ENCODE measurements at regions not wholly inside any gene's neighbourhood (a gene's known extent, or its start where the extent isn't known, plus 50 kb on each side); places are given as distances from the start of the nearest gene placed in this dataset.

DNA sequence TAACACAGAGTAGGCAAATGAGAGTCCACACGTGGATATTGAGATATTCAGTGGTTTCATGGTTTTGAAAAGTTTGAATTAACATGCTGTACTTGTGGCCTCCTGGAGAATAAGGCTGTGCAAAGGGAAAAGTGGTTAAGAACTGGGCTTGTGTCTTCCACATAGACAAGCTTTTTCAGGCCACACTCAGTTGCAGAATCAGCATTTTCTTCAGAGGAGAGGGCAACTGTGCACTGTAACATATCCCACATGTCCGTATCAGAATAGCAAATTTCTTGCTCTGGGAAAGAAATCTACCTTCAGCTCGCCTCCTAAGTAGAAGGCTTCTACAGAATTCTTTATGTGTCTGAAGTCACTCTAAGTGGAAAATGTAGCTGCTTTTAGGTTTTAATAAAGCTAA, 84.9 kb downstream of the ZC3H11B start:
- H3K9me2 ChIP-seq (replicated peaks; ENCODE audit: low read depth, low read length): no peaks in the 10 kb centered on the region
- no peaks in the 10 kb centered on the region for H3F3A ChIP-seq (ENCODE audit: low read depth)
- H3K79me2 ChIP-seq (ENCODE audit: insufficient read depth, low read length): no peaks in the 10 kb centered on the region
- no peak overlapping the region for H3K9ac ChIP-seq (ENCODE audit: low read depth, low read length, poor library complexity, severe bottlenecking)
- H3K36me3 ChIP-seq (ENCODE audit: insufficient read depth, low read length): no peaks in the 10 kb centered on the region
- no peaks in the 10 kb centered on the region for H3K27me3 ChIP-seq (ENCODE audit: insufficient read depth, low read length, poor library complexity, severe bottlenecking)
- no peak for TF ChIP-seq EZH2phosphoT487 (IDR thresholded peaks at IDR 0.05; ENCODE audit: borderline replicate concordance)
- TF ChIP-seq, protein P1, sequence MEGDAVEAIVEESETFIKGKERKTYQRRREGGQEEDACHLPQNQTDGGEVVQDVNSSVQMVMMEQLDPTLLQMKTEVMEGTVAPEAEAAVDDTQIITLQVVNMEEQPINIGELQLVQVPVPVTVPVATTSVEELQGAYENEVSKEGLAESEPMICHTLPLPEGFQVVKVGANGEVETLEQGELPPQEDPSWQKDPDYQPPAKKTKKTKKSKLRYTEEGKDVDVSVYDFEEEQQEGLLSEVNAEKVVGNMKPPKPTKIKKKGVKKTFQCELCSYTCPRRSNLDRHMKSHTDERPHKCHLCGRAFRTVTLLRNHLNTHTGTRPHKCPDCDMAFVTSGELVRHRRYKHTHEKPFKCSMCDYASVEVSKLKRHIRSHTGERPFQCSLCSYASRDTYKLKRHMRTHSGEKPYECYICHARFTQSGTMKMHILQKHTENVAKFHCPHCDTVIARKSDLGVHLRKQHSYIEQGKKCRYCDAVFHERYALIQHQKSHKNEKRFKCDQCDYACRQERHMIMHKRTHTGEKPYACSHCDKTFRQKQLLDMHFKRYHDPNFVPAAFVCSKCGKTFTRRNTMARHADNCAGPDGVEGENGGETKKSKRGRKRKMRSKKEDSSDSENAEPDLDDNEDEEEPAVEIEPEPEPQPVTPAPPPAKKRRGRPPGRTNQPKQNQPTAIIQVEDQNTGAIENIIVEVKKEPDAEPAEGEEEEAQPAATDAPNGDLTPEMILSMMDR (conservative IDR thresholded peaks at IDR 0.05; ENCODE audit: low read length): no peak
- no peaks in the 10 kb centered on the region for H3K9me3 ChIP-seq (ENCODE audit: insufficient read depth, low read depth, low read length)
- no peak overlapping the region for H3K4me3 ChIP-seq (ENCODE audit: low read length, poor library complexity, severe bottlenecking)
- H4K20me1 ChIP-seq (ENCODE audit: insufficient read depth, low read length, poor library complexity, severe bottlenecking): no peaks in the 10 kb centered on the region
- H2AFZ ChIP-seq (ENCODE audit: low read length): no peak overlapping the region
- no peaks in the 10 kb centered on the region for H3K4me1 ChIP-seq (ENCODE audit: insufficient read depth, low read length, poor library complexity, severe bottlenecking)
- no peak overlapping the region for H3K4me2 ChIP-seq (ENCODE audit: low read depth, low read length, poor library complexity, severe bottlenecking)

DNA sequence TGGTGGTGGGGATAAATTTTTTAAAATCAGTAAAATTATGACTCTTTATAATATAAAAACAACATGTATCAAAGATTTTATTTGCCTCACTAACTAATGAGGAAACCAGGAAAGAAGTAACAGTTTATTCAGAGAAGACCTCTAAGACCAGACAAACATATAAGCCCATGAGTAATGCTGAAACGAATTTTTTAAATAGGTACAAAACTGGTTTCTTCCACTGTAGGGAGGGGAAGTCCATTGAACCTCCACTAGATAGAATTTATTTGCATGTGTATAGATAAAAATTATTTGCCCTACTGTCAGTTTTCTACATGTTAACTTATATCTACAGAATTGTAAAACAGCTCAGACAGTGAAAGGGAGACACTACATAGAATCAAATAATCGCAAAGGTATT, 86.8 kb downstream of the ZC3H11B start:
- TF ChIP-seq EZH2phosphoT487 (IDR thresholded peaks at IDR 0.05; ENCODE audit: borderline replicate concordance): no peak
- TF ChIP-seq, protein P1 (conservative IDR thresholded peaks at IDR 0.05; ENCODE audit: low read length): no peak
- Histone ChIP-seq H3K79me2 (ENCODE audit: insufficient read depth, low read length) (no peaks in the 10 kb centered on the region), H3K9me3 (ENCODE audit: insufficient read depth, low read depth, low read length) (no peaks in the 10 kb centered on the region), H4K20me1 (ENCODE audit: insufficient read depth, low read length, poor library complexity, severe bottlenecking) (no peaks in the 10 kb centered on the region), H3F3A (ENCODE audit: low read depth) (no peaks in the 10 kb centered on the region), H3K36me3 (ENCODE audit: insufficient read depth, low read length) (no peaks in the 10 kb centered on the region), H3K4me1 (ENCODE audit: insufficient read depth, low read length, poor library complexity, severe bottlenecking) (no peaks in the 10 kb centered on the region), H2AFZ (ENCODE audit: low read length) (no peak overlapping the region), H3K9me2 (replicated peaks; ENCODE audit: low read depth, low read length) (no peaks in the 10 kb centered on the region), H3K4me3 (ENCODE audit: low read length, poor library complexity, severe bottlenecking) (no peak overlapping the region), H3K27me3 (ENCODE audit: insufficient read depth, low read length, poor library complexity, severe bottlenecking) (no peaks in the 10 kb centered on the region), H3K9ac (ENCODE audit: low read depth, low read length, poor library complexity, severe bottlenecking) (no peak overlapping the region), H3K4me2 (ENCODE audit: low read depth, low read length, poor library complexity, severe bottlenecking) (no peak overlapping the region)

DNA sequence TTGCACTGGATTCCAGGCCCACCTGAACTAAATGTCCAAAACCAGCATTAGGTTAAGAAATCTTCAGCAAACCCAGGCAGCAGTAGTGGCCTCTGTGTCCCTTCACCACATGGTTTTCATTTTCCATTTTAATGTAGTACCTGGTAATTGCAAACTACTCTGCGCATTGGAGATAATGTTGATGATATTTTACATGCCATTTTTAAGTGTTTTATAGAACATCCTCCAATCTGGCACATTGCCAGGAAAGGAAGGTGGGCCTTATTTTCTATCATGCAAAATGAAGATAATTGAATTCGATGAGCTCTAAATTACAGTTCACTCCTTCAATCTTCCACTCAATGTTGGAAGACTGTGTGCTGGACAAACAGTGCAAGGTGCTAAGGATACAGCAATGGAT, 89.5 kb downstream of the ZC3H11B start:
- no peak overlapping the region for H3K4me2 ChIP-seq (ENCODE audit: low read depth, low read length, poor library complexity, severe bottlenecking)

More for the DNA sequence above, 89.5 kb downstream of the ZC3H11B start:
- Histone ChIP-seq H3K9ac (ENCODE audit: low read depth, low read length, poor library complexity, severe bottlenecking) (no peak overlapping the region), H3K9me2 (replicated peaks; ENCODE audit: low read depth, low read length) (no peaks in the 10 kb centered on the region), H3F3A (ENCODE audit: low read depth) (no peaks in the 10 kb centered on the region), H3K4me3 (ENCODE audit: low read length, poor library complexity, severe bottlenecking) (no peak overlapping the region), H4K20me1 (ENCODE audit: insufficient read depth, low read length, poor library complexity, severe bottlenecking) (no peaks in the 10 kb centered on the region), H3K4me1 (ENCODE audit: insufficient read depth, low read length, poor library complexity, severe bottlenecking) (no peaks in the 10 kb centered on the region), H2AFZ (ENCODE audit: low read length) (no peak overlapping the region), H3K9me3 (ENCODE audit: insufficient read depth, low read depth, low read length) (no peaks in the 10 kb centered on the region), H3K79me2 (ENCODE audit: insufficient read depth, low read length) (no peaks in the 10 kb centered on the region), H3K27me3 (ENCODE audit: insufficient read depth, low read length, poor library complexity, severe bottlenecking) (no peaks in the 10 kb centered on the region), H3K36me3 (ENCODE audit: insufficient read depth, low read length) (no peaks in the 10 kb centered on the region)
- TF ChIP-seq, protein P1 (conservative IDR thresholded peaks at IDR 0.05; ENCODE audit: low read length): no peak
- no peak for TF ChIP-seq EZH2phosphoT487 (IDR thresholded peaks at IDR 0.05; ENCODE audit: borderline replicate concordance)
